ENCODE measurements at regions not wholly inside any gene's neighbourhood (a gene's known extent, or its start where the extent isn't known, plus 50 kb on each side); places are given as distances from the start of the nearest gene placed in this dataset.
"Not testable (repeated sequence)": the region's sequence is repeated elsewhere in the genome, so short reads cannot be mapped to it uniquely, and the experiment has no call there.

DNA sequence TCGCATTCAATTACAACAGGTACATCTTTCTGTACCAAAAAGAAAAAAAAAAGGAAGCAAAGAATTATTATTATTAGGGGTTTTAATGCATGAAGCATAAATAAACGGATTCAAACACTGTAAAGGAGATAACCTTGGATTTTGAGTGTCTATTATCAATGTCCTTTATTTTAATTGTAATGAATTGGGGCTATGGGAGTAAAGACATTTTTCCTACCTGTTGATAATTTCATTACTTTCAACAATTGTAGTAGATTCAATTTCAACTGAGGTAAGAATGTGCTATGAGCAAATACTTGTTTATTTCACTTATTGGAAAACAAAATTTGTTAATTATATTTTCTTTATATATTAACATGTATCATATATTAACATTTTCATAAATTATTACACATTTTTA lies 855.6 kb downstream of the KCNJ2 start:
- ChIA-PET CTCF (no interaction called here), POLR2A (ENCODE audit: unreplicated experiment) (no interaction called here)
- no peaks in the 10 kb centered on the region for H3K79me2 ChIP-seq (ENCODE audit: low read depth)
- DNase-seq, result no peak
- no peak overlapping the region for H3K4me2 ChIP-seq
- no peaks in the 10 kb centered on the region; the same call in 1 of the 2 replicates for H3K9me3 ChIP-seq (ENCODE audit: insufficient read depth, low read depth)
- H4K20me1 ChIP-seq (ENCODE audit: insufficient read depth), result no peaks in the 10 kb centered on the region
- no peaks in the 10 kb centered on the region for H3K4me1 ChIP-seq (replicated peaks; ENCODE audit: insufficient read depth)
- no peak for TF ChIP-seq EZH2 (IDR thresholded peaks at IDR 0.05; ENCODE audit: low read depth)
- TF ChIP-seq, protein P1, sequence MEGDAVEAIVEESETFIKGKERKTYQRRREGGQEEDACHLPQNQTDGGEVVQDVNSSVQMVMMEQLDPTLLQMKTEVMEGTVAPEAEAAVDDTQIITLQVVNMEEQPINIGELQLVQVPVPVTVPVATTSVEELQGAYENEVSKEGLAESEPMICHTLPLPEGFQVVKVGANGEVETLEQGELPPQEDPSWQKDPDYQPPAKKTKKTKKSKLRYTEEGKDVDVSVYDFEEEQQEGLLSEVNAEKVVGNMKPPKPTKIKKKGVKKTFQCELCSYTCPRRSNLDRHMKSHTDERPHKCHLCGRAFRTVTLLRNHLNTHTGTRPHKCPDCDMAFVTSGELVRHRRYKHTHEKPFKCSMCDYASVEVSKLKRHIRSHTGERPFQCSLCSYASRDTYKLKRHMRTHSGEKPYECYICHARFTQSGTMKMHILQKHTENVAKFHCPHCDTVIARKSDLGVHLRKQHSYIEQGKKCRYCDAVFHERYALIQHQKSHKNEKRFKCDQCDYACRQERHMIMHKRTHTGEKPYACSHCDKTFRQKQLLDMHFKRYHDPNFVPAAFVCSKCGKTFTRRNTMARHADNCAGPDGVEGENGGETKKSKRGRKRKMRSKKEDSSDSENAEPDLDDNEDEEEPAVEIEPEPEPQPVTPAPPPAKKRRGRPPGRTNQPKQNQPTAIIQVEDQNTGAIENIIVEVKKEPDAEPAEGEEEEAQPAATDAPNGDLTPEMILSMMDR (conservative IDR thresholded peaks at IDR 0.05), result no peak
- no peaks in the 10 kb centered on the region for H3K27me3 ChIP-seq (ENCODE audit: insufficient read depth, low read depth)
- H3K4me3 ChIP-seq, result no peak overlapping the region
- no TSS peak for BruUV-seq (replicated peaks)
- no peaks in the 10 kb centered on the region for H3F3A ChIP-seq (ENCODE audit: insufficient read depth, low read depth)
- H3K9me2 ChIP-seq (ENCODE audit: insufficient read depth), result no peaks in the 10 kb centered on the region
- H3K36me3 ChIP-seq (ENCODE audit: low read depth), result no peaks in the 10 kb centered on the region
- no peak overlapping the region for H2AFZ ChIP-seq
- intact Hi-C loops (cut with micrococcal nuclease; ENCODE audit: unreplicated experiment), result no loop called here
- H3K27ac ChIP-seq, result no peak overlapping the region

DNA sequence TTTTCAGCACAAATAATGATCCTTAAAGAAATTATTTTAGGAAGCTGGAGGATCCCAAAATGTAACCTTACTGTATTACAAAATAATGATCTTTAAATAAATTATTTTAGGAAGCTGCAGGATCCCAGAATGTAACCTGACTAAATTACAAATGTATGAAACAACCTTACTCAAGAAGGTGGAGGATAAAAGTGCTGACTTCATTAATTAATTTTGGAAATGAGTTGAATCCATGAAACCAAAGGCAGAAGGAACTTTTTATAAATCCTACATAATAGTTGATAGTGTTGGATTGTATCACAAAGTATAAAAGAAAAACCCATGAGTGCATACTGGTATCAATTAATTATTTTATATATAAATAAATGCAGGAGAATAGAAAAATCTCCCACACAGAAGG lies 859.9 kb downstream of the KCNJ2 start:
- Histone ChIP-seq H3K27me3 (ENCODE audit: insufficient read depth, low read depth) (no peaks in the 10 kb centered on the region), H3K27ac (no peak overlapping the region), H2AFZ (no peak overlapping the region), H3K36me3 (ENCODE audit: low read depth) (no peaks in the 10 kb centered on the region), H3F3A (ENCODE audit: insufficient read depth, low read depth) (no peaks in the 10 kb centered on the region), H4K20me1 (ENCODE audit: insufficient read depth) (no peaks in the 10 kb centered on the region), H3K4me1 (replicated peaks; ENCODE audit: insufficient read depth) (no peaks in the 10 kb centered on the region), H3K4me2 (no peak overlapping the region), H3K9me3 (ENCODE audit: insufficient read depth, low read depth) (peaks cover 4% of the 10 kb centered on the region; the same call in 1 of the 2 replicates), H3K9me2 (ENCODE audit: insufficient read depth) (no peaks in the 10 kb centered on the region), H3K79me2 (ENCODE audit: low read depth) (no peaks in the 10 kb centered on the region), H3K4me3 (no peak overlapping the region)
- CTCF ChIA-PET, result no interaction called here
- POLR2A ChIA-PET (ENCODE audit: unreplicated experiment), result no interaction called here
- no TSS peak for BruUV-seq (replicated peaks)
- intact Hi-C loops (cut with micrococcal nuclease; ENCODE audit: unreplicated experiment), result no loop called here
- DNase-seq, result no peak
- TF ChIP-seq, protein P1 (conservative IDR thresholded peaks at IDR 0.05), result no peak
- TF ChIP-seq EZH2 (IDR thresholded peaks at IDR 0.05; ENCODE audit: low read depth), result no peak

DNA sequence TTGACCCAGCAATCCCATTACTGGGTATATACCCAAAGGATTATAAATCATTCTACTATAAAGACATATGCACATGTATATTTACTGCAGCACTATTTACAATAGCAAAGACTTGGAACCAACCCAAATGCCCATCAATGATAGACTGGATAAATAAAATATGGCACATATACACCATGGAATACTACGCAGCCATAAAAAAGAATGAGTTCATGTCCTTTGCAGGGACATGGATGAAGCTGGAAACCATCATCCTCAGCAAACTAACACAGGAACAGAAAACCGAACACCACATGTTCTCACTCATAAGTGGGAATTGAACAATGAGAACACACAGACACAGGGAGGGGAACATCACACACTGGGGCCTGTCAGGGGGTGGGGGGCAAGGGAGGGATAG lies 862.0 kb downstream of the KCNJ2 start:
- BruUV-seq (replicated peaks); H3K9me2 ChIP-seq (ENCODE audit: insufficient read depth); H3K27me3 ChIP-seq (ENCODE audit: insufficient read depth, low read depth); H3K4me2 ChIP-seq; intact Hi-C loops (cut with micrococcal nuclease; ENCODE audit: unreplicated experiment); H3K4me1 ChIP-seq (replicated peaks; ENCODE audit: insufficient read depth); H3K9me3 ChIP-seq (ENCODE audit: insufficient read depth, low read depth); H3F3A ChIP-seq (ENCODE audit: insufficient read depth, low read depth); H3K79me2 ChIP-seq (ENCODE audit: low read depth); CTCF ChIA-PET; DNase-seq; H3K36me3 ChIP-seq (ENCODE audit: low read depth); H2AFZ ChIP-seq; H3K4me3 ChIP-seq; H4K20me1 ChIP-seq (ENCODE audit: insufficient read depth); POLR2A ChIA-PET (ENCODE audit: unreplicated experiment); H3K27ac ChIP-seq: not testable (repeated sequence)

DNA sequence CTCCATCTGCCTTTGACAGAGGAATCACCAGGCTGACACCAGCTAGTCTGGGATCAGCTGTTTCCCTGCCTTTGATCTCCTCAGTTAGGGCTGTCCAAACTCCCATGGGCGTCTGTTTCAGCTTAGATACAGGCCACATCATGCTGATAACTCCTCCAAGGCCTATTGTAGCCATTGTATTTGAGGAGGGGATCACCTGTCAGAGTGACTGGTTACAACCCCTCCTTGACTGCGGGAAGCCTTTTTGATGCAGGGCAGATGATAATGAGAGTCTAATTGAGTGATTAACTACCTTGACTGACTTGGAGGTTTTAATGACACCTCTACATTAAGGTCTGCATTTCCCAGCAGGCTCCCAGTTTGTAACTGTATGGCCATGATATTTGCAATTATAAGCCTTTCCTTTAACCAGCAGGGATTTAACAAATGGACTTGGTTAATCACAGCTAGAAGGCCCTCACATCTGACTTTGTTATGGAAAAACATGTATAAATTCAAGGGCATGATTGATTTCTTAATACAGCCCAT lies 863.5 kb downstream of the KCNJ2 start:
- no TSS peak for BruUV-seq (replicated peaks)
- Histone ChIP-seq H3K36me3 (ENCODE audit: low read depth) (no peaks in the 10 kb centered on the region), H3K27me3 (ENCODE audit: insufficient read depth, low read depth) (no peaks in the 10 kb centered on the region), H3K4me1 (replicated peaks; ENCODE audit: insufficient read depth) (no peaks in the 10 kb centered on the region), H3K9me3 (ENCODE audit: insufficient read depth, low read depth) (peaks cover 4% of the 10 kb centered on the region), H3K9me2 (ENCODE audit: insufficient read depth) (no peaks in the 10 kb centered on the region), H3F3A (ENCODE audit: insufficient read depth, low read depth) (no peaks in the 10 kb centered on the region), H2AFZ (no peak overlapping the region), H3K79me2 (ENCODE audit: low read depth) (no peaks in the 10 kb centered on the region), H4K20me1 (ENCODE audit: insufficient read depth) (no peaks in the 10 kb centered on the region), H3K27ac (no peak overlapping the region), H3K4me3 (no peak overlapping the region), H3K4me2 (no peak overlapping the region)
- CTCF ChIA-PET, result no interaction called here
- no peak for DNase-seq
- POLR2A ChIA-PET (ENCODE audit: unreplicated experiment), result no interaction called here
- intact Hi-C loops (cut with micrococcal nuclease; ENCODE audit: unreplicated experiment), result no loop called here
- TF ChIP-seq EZH2 (IDR thresholded peaks at IDR 0.05; ENCODE audit: low read depth), result no peak
- TF ChIP-seq, protein P1 (conservative IDR thresholded peaks at IDR 0.05), result no peak

Measured in PC-9 (cell line).